ENCODE measurements at regions not wholly inside any gene's neighbourhood (a gene's known extent, or its start where the extent isn't known, plus 50 kb on each side); places are given as distances from the start of the nearest gene placed in this dataset.
A peak's percentile ranks its signal among the peaks of the same experiment; 100 is the strongest.

- DNase-seq (ENCODE audit: low read depth) = no peak
- no peak overlapping the region for H3K4me3 ChIP-seq (ENCODE audit: control insufficient read depth, low read depth, low read length)
- no peak for TF ChIP-seq CTCF (conservative IDR thresholded peaks at IDR 0.05; ENCODE audit: control insufficient read depth, insufficient read depth, low read depth, low read length)
Measured at GRCh38 chr2:187915810-187916209, 361.6 kb upstream of the TFPI start.

GRCh38 chr2:187916799-187917198 is 362.6 kb upstream of the TFPI start:
- TF ChIP-seq CTCF (conservative IDR thresholded peaks at IDR 0.05; ENCODE audit: control insufficient read depth, insufficient read depth, low read depth, low read length) = no peak
- no peak overlapping the region for H3K4me3 ChIP-seq (ENCODE audit: control insufficient read depth, low read depth, low read length)
- DNase-seq (ENCODE audit: low read depth) = no peak

DNA sequence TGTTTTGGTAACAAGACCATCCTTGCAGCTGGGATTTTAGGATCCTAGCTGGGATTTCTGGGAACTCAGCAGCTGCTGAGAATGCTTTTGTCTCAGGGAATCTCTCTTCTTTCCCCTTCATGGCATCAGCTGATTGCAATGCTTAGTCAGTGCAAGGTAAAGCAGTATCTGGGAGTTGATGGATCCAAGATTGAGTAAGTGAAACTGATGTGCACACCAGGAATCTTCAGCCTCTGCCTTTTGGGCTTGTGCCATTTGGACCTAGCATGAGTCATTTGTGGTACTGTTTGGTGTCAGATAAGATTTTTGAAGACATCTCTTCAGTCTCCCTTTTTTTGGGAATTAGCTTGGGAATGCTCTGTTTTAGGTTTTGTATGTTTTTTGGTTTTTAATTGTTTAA is 363.3 kb upstream of the TFPI start:
- H3K4me3 ChIP-seq (ENCODE audit: control insufficient read depth, low read depth, low read length) = no peak overlapping the region
- no peak for TF ChIP-seq CTCF (conservative IDR thresholded peaks at IDR 0.05; ENCODE audit: control insufficient read depth, insufficient read depth, low read depth, low read length)
- peak; percentile 50 for DNase-seq (ENCODE audit: low read depth)

DNA sequence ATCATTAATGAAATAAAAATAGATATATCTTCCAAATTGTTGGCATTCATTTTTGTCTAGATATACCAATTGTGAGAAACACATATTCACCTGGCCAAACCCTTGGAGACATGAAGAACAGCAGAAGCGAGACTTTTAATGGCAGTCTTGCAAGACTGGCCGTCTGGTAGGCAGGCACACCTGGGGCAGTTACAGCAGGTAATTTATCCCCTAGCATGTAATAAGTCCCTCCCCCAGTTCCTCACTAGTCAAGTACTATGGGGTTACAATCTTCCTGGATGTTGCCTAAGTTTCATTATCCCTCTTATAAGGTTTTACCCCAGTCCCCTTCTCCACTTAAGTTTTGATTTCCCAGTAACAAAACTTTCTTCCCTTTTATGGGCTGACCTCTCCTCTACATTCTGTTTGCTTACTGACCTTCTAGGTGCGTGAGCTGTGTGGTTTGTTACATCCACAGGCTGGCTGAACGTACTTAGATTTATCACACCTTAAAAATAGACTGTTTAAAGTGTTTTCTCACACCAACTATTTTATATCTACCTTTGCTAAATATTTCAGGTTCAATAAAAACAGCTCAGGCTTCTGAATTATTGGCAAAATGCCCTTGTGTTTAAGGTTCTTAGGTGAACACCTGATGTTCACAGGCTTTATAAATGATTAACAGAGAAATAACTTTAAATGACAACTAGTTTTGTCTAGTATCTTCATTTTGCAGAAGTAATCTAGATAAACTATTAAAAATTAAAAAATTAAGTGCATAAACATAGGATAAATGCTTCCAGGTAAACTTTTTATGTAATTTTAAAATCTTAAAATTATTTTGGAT is 365.0 kb upstream of the TFPI start:
- no peak for DNase-seq (ENCODE audit: low read depth)
- no peak for TF ChIP-seq CTCF (conservative IDR thresholded peaks at IDR 0.05; ENCODE audit: control insufficient read depth, insufficient read depth, low read depth, low read length)
- no peak overlapping the region for H3K4me3 ChIP-seq (ENCODE audit: control insufficient read depth, low read depth, low read length)

- no peak for TF ChIP-seq CTCF (conservative IDR thresholded peaks at IDR 0.05; ENCODE audit: control insufficient read depth, insufficient read depth, low read depth, low read length)
- H3K4me3 ChIP-seq (ENCODE audit: control insufficient read depth, low read depth, low read length) = no peak overlapping the region
- no peak for DNase-seq (ENCODE audit: low read depth)
Measured at GRCh38 chr2:187920511-187920910, 366.3 kb upstream of the TFPI start.

- no peak overlapping the region for H3K4me3 ChIP-seq (ENCODE audit: control insufficient read depth, low read depth, low read length)
- TF ChIP-seq CTCF (conservative IDR thresholded peaks at IDR 0.05; ENCODE audit: control insufficient read depth, insufficient read depth, low read depth, low read length) = no peak
- no peak for DNase-seq (ENCODE audit: low read depth)
Measured at GRCh38 chr2:187922846-187923245, 368.6 kb upstream of the TFPI start.

All from fibroblast of mammary gland (primary cell).